Stimulated activated naive B cell treated with anti-CD40 and anti-IgM and Interleukin-4, amounts not matched to agents 10 μg/mL and 1 μg/mL and 100 μg/mL, for 72 hours (primary cell): ENCODE measurements at regions not wholly inside any gene's neighbourhood (a gene's known extent, or its start where the extent isn't known, plus 50 kb on each side); places are given as distances from the start of the nearest gene placed in this dataset.
"Not testable (repeated sequence)": the region's sequence is repeated elsewhere in the genome, so short reads cannot be mapped to it uniquely, and the experiment has no call there.

Experiments used
- ATAC-seq, 2 donors: fragments of 150-1000 bp; cut with Tn5 transposase; replicated peaks; 2 replicates each; pipeline ENCODE4 v1.10.0; 2021; ENCODE audit warnings: moderate library complexity in 1 of 2
- DNase-seq: peaks from one replicate; pipeline ENCODE4 v3.0.0; 2021
- H3K27ac Mint-ChIP-seq: one replicate; pipeline ENCODE4 v1.8.0; 2022; ENCODE audit warnings: mild to moderate bottlenecking, mixed read lengths
- H3K27me3 Mint-ChIP-seq, 2 donors: one replicate each; pipeline ENCODE4 v1.8.0; 2022; ENCODE audit warnings: mixed read lengths in 2 of 2
- H3K36me3 Mint-ChIP-seq, 2 donors: one replicate each; pipeline ENCODE4 v1.8.0; 2022; ENCODE audit warnings: mixed read lengths in 2 of 2, mild to moderate bottlenecking in 1 of 2
- H3K4me1 Mint-ChIP-seq, 2 donors: one replicate each; pipeline ENCODE4 v1.8.0; 2022; ENCODE audit warnings: mixed read lengths in 2 of 2, mild to moderate bottlenecking in 1 of 2
- H3K4me3 Mint-ChIP-seq, 2 donors: one replicate each; pipeline ENCODE4 v1.8.0; 2022; ENCODE audit warnings: mild to moderate bottlenecking in 2 of 2, mixed read lengths in 2 of 2, moderate library complexity in 1 of 2
- H3K9me3 Mint-ChIP-seq, 2 donors: one replicate each; pipeline ENCODE4 v1.8.0; 2022; ENCODE audit warnings: mixed read lengths in 2 of 2, mild to moderate bottlenecking in 1 of 2

DNA sequence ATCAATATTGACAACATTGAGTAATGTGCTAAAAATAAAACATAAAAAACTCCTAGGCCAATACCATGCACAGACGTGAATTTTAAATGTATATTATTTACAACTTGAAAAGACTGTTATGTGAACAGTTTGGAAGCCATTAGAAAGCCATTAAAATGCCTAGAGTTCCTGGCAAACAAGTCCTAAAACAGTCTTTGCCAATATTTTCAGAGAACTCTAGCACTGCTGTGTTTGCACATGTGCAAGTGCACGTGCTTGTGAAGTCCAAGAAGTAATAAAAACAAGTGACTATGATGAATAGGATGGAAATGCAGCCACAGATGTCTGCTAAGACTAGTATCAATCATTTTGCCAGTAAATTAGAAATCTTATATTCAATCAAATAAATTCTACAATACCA lies 1447.6 kb downstream of the GRIK2 start:
- DNase-seq (no peak), ATAC-seq (no peak)
- no peaks in the 10 kb centered on the region for H3K27me3 Mint-ChIP-seq
- no peak overlapping the region for H3K27ac Mint-ChIP-seq
- H3K9me3 Mint-ChIP-seq = peaks cover 0 to 1% of the 10 kb centered on the region in 2 donors
- H3K4me1 Mint-ChIP-seq = no peaks in the 10 kb centered on the region
- H3K36me3 Mint-ChIP-seq = no peaks in the 10 kb centered on the region
- H3K4me3 Mint-ChIP-seq = no peak overlapping the region

DNA sequence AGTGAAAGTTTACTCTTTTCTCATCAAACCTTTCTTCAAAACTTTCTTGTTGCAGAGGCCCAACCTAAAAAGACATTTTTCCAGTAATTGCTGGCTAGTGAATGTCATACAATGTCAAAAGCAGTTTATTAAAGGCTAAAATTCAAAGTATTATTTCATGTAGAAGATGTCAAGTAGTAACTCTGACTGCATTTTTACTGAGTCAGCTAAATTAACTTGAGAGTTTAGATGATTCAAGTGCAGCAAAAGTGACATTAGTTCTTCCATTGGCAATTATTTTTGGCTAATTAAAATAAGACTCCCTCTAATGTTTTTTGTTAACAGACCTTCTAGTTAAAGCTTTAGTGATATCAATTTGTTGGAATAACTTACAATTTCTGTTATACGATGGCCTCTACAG lies 1438.5 kb downstream of the GRIK2 start:
- H3K27me3 Mint-ChIP-seq = no peaks in the 10 kb centered on the region
- H3K36me3 Mint-ChIP-seq = no peaks in the 10 kb centered on the region
- DNase-seq (no peak), ATAC-seq (no peak)
- peaks cover 0 to 2% of the 10 kb centered on the region in 2 donors for H3K9me3 Mint-ChIP-seq
- no peaks in the 10 kb centered on the region for H3K4me1 Mint-ChIP-seq
- no peak overlapping the region for H3K27ac Mint-ChIP-seq
- no peak overlapping the region for H3K4me3 Mint-ChIP-seq

DNA sequence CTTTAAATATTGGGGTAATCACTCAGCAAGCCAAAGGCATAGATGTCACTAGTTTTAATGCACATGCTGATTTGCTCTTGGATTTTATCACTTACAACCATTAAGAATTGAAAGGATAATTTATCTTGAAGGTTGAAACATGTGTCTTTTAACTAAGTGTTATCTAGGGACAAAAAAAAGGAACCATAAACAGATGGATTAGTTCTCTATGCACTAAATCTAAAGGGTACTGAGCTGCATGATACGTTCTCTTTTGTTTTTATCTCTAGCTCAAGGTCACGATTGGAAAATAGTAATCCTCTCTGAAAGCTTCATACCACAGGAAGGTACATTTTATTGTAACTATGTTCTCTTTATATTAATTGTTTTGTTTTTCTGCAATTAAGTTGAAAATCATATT lies 1426.6 kb downstream of the GRIK2 start:
- Mint-ChIP-seq H3K9me3 (no peaks in the 10 kb centered on the region), H3K27ac (no peak overlapping the region), H3K27me3 (no peaks in the 10 kb centered on the region), H3K4me1 (no peaks in the 10 kb centered on the region), H3K4me3 (no peak overlapping the region), H3K36me3 (no peaks in the 10 kb centered on the region)
- ATAC-seq (no peak), DNase-seq (no peak)

DNA sequence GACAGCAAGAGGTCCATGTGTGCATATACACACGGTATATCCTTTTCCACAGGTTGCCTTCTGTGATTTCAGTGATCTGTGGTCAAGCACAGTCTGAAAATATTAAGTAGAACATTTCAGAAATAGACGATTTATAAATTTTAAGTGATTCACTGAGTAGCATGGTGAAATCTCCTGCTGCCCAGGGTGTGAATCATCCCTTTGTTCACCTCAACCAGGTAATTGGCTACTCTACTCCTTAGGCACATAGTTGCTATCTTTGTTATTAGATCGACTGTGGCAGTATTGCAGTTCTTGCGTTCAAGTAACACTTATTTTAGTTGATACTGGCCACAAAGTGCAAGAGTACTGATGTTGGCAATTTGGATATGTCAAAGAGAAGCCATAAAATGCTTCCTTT lies 1421.7 kb downstream of the GRIK2 start:
- Mint-ChIP-seq H3K9me3 (peaks cover 0 to 2% of the 10 kb centered on the region in 2 donors), H3K27ac (no peak overlapping the region), H3K4me3 (no peak overlapping the region), H3K4me1 (no peaks in the 10 kb centered on the region), H3K36me3 (no peaks in the 10 kb centered on the region), H3K27me3 (no peaks in the 10 kb centered on the region)
- DNase-seq (no peak), ATAC-seq (no peak)

DNA sequence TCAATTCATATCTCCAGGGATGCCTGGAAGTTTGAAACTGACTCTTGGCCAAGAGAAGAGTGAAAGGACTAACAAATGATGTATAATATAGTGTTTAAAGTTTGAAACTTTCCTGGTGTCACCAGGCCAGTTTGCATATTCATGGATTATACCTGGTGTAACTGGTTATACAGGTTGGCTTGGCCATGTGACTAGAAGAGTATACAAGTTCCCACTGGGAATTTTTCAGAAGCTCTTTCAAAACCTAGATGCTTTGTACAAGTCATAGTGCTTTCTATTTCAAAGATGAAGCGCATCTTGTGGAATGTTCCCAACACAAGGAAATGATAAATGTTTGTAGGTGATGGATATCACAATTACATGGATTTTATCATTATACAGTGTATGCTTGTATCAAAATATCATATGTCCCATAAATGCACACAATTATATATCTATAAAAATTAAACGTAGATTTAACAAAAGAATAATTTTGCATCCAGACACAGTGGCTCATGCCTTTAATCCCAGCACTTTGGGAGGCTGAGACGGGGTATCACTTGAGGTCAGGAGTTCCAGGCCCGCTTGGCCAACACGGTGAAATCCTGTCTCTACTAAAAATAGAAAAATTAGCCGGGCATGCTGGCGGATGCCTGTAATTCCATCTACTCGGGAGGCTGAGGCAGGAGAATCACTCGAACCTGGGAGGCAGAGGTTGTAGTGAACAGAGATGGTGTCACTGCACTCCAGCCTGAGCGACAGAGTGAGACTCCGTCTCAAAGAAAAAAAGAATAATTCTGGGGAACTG lies 1420.2 kb downstream of the GRIK2 start:
- DNase-seq = no peak
- no peak for ATAC-seq
- H3K36me3 Mint-ChIP-seq = no peaks in the 10 kb centered on the region
- H3K4me3 Mint-ChIP-seq = no peak overlapping the region
- no peaks in the 10 kb centered on the region for H3K27me3 Mint-ChIP-seq
- H3K27ac Mint-ChIP-seq = no peak overlapping the region
- H3K9me3 Mint-ChIP-seq = peaks cover 0 to 2% of the 10 kb centered on the region in 2 donors
- H3K4me1 Mint-ChIP-seq = no peaks in the 10 kb centered on the region

DNA sequence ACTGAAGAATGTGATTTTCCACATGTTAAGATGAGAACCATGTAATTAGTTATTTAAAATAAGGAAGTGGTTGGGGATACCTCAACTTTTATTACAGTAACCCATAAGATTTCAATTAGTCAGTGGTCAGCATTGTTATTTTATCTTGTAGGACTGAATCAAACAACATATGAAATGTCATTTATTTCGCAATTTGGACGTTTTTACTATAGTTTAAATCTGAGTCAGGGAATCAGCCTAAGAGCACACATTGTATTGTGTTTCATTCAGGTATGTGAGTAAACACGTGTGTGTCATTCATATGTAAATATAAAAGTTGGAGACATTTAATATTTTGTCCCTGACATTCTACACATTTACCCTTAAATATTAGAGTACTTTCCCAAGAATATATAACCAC lies 1418.7 kb downstream of the GRIK2 start:
- Mint-ChIP-seq H3K4me1 (no peaks in the 10 kb centered on the region), H3K4me3 (no peak overlapping the region), H3K36me3 (no peaks in the 10 kb centered on the region), H3K27me3 (no peaks in the 10 kb centered on the region), H3K27ac (no peak overlapping the region), H3K9me3 (peaks cover 0 to 2% of the 10 kb centered on the region in 2 donors)
- ATAC-seq = no peak
- DNase-seq = no peak

DNA sequence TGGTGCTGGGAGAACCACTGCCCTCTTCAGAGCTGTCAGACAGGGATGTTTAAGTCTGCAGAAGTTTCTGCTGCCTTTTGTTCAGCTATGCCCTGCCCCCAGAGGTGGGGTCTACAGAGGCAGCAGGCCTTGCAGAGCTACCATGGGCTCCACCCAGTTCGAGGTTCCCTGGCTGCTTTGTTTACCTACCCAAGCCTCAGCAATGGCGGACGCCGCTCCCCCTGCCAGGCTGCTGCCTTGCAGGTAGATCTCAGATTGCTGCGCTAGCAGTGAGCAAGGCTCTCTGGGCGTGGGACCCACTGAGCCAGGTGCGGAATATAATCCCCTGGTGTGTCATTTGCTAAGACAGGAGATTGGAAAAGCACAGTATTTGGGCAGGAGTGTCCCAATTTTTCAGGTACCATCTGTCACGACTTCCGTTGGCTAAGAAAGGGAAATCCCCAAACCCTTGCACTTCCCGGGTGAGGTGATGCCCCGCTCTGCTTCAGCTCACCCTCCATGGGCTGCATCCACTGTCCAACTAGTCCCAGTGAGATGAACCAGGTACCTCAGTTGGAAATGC lies 1415.5 kb downstream of the GRIK2 start:
- H3K36me3 Mint-ChIP-seq, ATAC-seq: not testable (repeated sequence)

DNA sequence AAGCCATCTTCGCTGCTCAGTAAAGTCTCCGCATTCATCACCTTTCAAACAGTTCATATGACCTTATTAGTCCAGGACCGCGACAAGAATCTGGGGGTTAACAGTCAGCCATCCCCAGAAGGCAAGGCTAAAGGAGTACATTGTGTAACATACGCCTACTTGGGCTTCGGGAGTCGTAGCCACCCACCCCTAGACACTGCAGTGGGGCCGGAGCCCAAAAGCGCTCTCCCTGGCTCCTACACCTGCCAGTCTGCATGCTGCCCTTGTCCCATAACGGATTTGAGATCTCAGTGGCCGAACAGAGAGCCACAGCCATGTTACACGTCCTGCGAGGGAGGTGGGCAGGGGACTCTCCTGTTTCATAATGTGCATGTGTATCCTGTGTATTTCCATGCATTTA lies 1405.5 kb downstream of the GRIK2 start:
- no peaks in the 10 kb centered on the region for H3K36me3 Mint-ChIP-seq
- no peak overlapping the region for H3K27ac Mint-ChIP-seq
- peaks cover 4% of the 10 kb centered on the region in 2 donors for H3K9me3 Mint-ChIP-seq
- no peak for ATAC-seq
- DNase-seq = no peak
- no peaks in the 10 kb centered on the region for H3K27me3 Mint-ChIP-seq
- no peaks in the 10 kb centered on the region for H3K4me1 Mint-ChIP-seq
- no peak overlapping the region for H3K4me3 Mint-ChIP-seq

More for the DNA sequence above, 1415.5 kb downstream of the GRIK2 start:
- H3K9me3 Mint-ChIP-seq, H3K4me3 Mint-ChIP-seq, H3K27ac Mint-ChIP-seq, DNase-seq, H3K4me1 Mint-ChIP-seq, H3K27me3 Mint-ChIP-seq: not testable (repeated sequence)

DNA sequence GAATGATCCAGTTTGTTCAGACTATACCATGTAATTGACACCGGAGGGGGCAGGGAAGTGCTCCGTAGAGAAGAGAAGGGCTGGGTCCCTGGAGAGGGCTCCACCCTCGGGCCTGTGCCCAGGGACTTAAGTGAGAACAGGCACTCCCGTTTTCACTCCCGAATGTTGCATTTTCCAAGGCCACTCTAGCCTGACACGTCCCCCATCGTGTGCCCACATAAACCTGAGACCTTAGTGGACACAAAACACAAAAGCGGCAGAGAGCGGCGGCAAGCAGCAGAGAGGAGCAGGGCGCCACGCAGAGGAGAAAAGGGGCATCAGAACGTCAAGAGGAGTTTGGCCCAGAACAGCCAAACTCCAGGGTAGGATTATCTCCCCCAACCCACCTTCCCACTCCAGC lies 1405.1 kb downstream of the GRIK2 start:
- H3K4me1 Mint-ChIP-seq = no peaks in the 10 kb centered on the region
- H3K4me3 Mint-ChIP-seq = no peak overlapping the region
- peaks cover 3% of the 10 kb centered on the region in 2 donors for H3K9me3 Mint-ChIP-seq
- H3K27me3 Mint-ChIP-seq = no peaks in the 10 kb centered on the region
- H3K36me3 Mint-ChIP-seq = no peaks in the 10 kb centered on the region
- DNase-seq = no peak
- no peak for ATAC-seq
- H3K27ac Mint-ChIP-seq = no peak overlapping the region

DNA sequence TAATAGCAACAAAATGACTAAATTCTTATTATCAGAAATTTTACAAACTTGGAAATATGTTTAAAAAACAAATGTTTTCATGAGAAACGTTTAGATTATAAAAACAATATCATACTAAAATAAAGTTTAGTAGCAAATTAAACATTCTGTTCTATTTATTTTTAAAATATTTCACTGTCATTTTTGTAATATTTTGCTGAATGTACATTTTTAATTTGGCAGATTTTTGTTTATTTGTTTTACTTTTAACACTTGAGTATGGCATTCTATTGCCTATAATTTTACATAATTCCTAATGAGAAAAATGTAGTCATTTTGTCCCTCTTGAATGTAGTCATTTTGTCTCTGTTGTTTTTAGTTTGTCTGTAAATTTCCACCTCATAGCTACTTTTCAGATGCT lies 1400.2 kb downstream of the GRIK2 start:
- no peaks in the 10 kb centered on the region for H3K4me1 Mint-ChIP-seq
- no peaks in the 10 kb centered on the region for H3K9me3 Mint-ChIP-seq
- no peak overlapping the region for H3K4me3 Mint-ChIP-seq
- DNase-seq (no peak), ATAC-seq (no peak)
- H3K36me3 Mint-ChIP-seq = no peaks in the 10 kb centered on the region
- no peak overlapping the region for H3K27ac Mint-ChIP-seq
- no peaks in the 10 kb centered on the region for H3K27me3 Mint-ChIP-seq

DNA sequence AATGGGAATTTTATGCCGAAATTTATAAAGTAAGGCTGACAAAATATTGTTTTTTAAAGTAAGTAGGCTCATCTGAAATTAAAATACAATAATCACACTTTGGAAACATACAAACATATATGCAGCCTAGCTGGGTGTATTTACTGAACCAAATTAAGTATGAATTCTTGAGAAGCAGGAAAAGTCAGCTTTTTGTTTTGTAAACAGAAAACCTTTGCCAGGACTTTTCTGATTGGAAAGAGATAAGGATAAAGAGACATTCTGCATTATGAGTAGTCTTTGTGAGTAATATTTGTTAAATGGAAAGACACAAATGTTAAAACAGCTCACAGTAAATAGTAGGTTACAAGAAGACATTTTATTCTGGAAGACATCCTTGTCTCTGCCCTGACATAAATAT lies 1380.8 kb downstream of the GRIK2 start:
- Mint-ChIP-seq H3K27me3 (no peaks in the 10 kb centered on the region), H3K4me3 (no peak overlapping the region)
- no peak for ATAC-seq

DNA sequence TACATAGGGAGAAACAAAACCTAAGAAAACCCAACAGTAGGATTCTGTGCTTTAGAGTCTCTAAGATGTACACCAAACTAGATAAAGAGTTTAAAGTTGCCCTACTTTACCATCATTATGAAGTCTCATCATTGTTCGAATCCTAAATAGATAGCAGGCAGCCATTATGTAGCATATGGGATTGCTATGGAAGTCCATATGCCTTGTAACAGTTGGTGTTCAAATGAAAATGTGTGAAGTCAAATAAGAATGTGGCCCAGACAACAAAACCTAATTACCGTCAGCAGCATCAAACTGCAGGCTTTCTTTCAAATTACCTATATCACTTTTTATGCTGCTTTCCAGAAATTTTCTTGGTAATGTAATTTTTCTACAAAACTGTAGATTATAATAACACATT lies 1380.1 kb downstream of the GRIK2 start:
- ATAC-seq (no peak), DNase-seq (no peak)
- no peaks in the 10 kb centered on the region for H3K27me3 Mint-ChIP-seq
- no peak overlapping the region for H3K27ac Mint-ChIP-seq
- H3K4me1 Mint-ChIP-seq = no peaks in the 10 kb centered on the region
- H3K9me3 Mint-ChIP-seq = peaks cover 8% of the 10 kb centered on the region in 2 donors
- no peak overlapping the region for H3K4me3 Mint-ChIP-seq
- H3K36me3 Mint-ChIP-seq = no peaks in the 10 kb centered on the region

More for the DNA sequence above, 1380.8 kb downstream of the GRIK2 start:
- Mint-ChIP-seq H3K36me3 (no peaks in the 10 kb centered on the region), H3K9me3 (peaks cover 4 to 8% of the 10 kb centered on the region in 2 donors), H3K27ac (no peak overlapping the region), H3K4me1 (no peaks in the 10 kb centered on the region)
- no peak for DNase-seq

DNA sequence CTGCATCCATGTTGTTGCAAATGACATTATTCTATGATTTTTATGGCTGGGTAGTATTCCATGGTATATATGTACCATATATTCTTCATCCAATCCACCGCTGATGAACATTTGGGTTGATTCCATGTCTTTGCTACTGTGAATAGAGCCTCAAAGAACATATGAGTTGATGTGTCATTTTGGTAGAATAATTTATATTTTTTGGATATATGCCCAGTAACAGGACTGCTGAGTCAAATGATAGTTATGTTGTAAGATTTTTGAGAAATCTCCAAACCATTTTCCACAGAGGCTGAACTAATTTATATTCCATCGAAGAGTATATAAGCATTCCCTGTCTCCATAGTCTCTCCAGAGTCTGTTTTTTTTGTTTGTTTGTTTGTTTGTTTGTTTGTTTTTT lies 1373.5 kb downstream of the GRIK2 start:
- ATAC-seq = no peak
- Mint-ChIP-seq H3K27me3 (no peaks in the 10 kb centered on the region), H3K9me3 (peaks cover 8 to 17% of the 10 kb centered on the region in 2 donors), H3K27ac (no peak overlapping the region), H3K4me3 (no peak overlapping the region), H3K4me1 (no peaks in the 10 kb centered on the region), H3K36me3 (no peaks in the 10 kb centered on the region)
- no peak for DNase-seq

DNA sequence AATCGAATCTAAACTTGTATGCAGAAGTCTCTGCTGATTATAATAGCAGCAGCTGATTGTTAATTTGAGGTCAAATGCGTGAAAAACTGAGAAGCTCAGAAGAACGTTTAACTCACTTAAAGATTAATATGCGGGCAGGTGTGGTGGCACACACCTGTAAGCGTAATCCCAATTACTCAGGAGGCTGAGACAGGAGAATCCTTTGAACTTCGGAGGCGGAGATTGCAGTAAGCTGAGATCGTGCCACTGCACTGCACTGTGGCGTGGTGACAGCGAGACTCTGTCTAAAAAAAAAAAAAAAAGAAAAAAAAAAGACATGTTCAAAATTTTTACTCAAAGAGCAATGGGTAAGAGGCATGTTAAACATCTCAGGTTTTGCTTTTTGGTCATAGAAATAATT lies 1370.8 kb downstream of the GRIK2 start:
- ATAC-seq = no peak
- H3K4me3 Mint-ChIP-seq = no peak overlapping the region
- H3K9me3 Mint-ChIP-seq = peaks cover 0 to 14% of the 10 kb centered on the region in 2 donors

DNA sequence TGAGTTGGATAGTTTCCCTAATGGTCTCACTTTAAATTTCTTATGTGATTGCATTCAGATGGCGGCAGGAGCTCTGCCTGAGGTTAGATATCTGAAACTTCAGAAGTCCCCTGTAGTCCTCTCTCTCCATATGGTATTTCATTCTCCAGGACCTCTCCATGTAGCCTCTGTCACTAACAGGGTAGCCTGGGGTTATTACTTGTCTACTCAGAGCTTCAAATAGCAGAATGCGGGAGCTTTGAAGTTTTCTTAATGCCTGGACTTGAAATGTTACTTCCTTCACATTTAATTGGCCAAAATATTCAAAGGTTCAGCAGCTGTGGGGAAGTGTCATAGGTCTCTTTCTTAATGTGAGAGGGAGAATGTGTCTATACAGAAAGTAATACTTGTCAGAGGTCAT lies 1370.4 kb downstream of the GRIK2 start:
- ATAC-seq = no peak
- Mint-ChIP-seq H3K27ac (no peak overlapping the region), H3K4me3 (no peak overlapping the region), H3K36me3 (no peaks in the 10 kb centered on the region), H3K4me1 (no peaks in the 10 kb centered on the region), H3K27me3 (no peaks in the 10 kb centered on the region), H3K9me3 (peaks cover under 1 to 12% of the 10 kb centered on the region in 2 donors)
- DNase-seq = no peak

More for the DNA sequence above, 1370.8 kb downstream of the GRIK2 start:
- Mint-ChIP-seq H3K27ac (no peak overlapping the region), H3K27me3 (no peaks in the 10 kb centered on the region), H3K36me3 (no peaks in the 10 kb centered on the region), H3K4me1 (no peaks in the 10 kb centered on the region)
- DNase-seq = no peak
